ENCODE measurements at regions not wholly inside any gene's neighbourhood (a gene's known extent, or its start where the extent isn't known, plus 50 kb on each side); places are given as distances from the start of the nearest gene placed in this dataset.

DNA sequence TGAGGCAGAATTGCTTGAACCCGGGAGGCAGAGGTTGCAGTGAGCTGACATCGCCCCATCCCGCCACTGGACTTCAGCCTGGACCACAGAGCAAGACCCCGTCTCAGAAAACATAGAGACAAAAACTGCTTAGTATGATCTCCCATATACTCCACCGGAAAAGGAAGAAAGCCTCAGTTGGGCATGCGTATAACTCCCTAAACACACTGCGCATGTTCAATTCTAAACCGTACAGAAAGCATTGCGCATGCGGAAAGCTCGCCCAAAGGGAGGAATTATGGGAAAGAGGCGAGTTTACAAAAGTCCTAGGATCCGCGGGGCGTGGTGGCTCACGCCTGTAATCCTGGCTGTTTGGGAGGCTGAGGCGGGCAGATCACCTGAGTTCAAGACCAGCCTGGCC is 312.7 kb upstream of the ERCC4 start (continued):
- TF ChIP-seq, protein P1, sequence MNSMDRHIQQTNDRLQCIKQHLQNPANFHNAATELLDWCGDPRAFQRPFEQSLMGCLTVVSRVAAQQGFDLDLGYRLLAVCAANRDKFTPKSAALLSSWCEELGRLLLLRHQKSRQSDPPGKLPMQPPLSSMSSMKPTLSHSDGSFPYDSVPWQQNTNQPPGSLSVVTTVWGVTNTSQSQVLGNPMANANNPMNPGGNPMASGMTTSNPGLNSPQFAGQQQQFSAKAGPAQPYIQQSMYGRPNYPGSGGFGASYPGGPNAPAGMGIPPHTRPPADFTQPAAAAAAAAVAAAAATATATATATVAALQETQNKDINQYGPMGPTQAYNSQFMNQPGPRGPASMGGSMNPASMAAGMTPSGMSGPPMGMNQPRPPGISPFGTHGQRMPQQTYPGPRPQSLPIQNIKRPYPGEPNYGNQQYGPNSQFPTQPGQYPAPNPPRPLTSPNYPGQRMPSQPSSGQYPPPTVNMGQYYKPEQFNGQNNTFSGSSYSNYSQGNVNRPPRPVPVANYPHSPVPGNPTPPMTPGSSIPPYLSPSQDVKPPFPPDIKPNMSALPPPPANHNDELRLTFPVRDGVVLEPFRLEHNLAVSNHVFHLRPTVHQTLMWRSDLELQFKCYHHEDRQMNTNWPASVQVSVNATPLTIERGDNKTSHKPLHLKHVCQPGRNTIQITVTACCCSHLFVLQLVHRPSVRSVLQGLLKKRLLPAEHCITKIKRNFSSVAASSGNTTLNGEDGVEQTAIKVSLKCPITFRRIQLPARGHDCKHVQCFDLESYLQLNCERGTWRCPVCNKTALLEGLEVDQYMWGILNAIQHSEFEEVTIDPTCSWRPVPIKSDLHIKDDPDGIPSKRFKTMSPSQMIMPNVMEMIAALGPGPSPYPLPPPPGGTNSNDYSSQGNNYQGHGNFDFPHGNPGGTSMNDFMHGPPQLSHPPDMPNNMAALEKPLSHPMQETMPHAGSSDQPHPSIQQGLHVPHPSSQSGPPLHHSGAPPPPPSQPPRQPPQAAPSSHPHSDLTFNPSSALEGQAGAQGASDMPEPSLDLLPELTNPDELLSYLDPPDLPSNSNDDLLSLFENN (IDR thresholded peaks at IDR 0.05; ENCODE audit: low read depth in 2 of 2, low read length in 2 of 2) = no peak
- no peak for TF ChIP-seq FIP1L1 (IDR thresholded peaks at IDR 0.05; ENCODE audit: low read depth, low read length, poor library complexity, severe bottlenecking)
- TF ChIP-seq PCBP2 (IDR thresholded peaks at IDR 0.05; ENCODE audit: low read depth, low read length, poor library complexity, severe bottlenecking) = no peak
- TF ChIP-seq RUNX1 (IDR thresholded peaks at IDR 0.05; ENCODE audit: low read depth) = no peak
- TF ChIP-seq XRCC3 (IDR thresholded peaks at IDR 0.05) = no peak
- TF ChIP-seq, protein P2, sequence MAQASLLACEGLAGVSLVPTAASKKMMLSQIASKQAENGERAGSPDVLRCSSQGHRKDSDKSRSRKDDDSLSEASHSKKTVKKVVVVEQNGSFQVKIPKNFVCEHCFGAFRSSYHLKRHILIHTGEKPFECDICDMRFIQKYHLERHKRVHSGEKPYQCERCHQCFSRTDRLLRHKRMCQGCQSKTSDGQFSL (CRISPR knock-in tag; IDR thresholded peaks at IDR 0.05) = no peak
- TF ChIP-seq, protein P2 (tag; IDR thresholded peaks at IDR 0.05) = no peak
